ENCODE measurements at regions not wholly inside any gene's neighbourhood (a gene's known extent, or its start where the extent isn't known, plus 50 kb on each side); places are given as distances from the start of the nearest gene placed in this dataset.

- H3K36me3 ChIP-seq (ENCODE audit: insufficient read depth, low read length), result no peaks in the 10 kb centered on the region
- DNase-seq, result no peak
- no peaks in the 10 kb centered on the region for H3K4me1 Mint-ChIP-seq (ENCODE audit: low read depth)
- no peaks in the 10 kb centered on the region for H3K9me3 Mint-ChIP-seq
- POLR2A ChIA-PET, result no interaction called here
- H3K27me3 Mint-ChIP-seq, result no peaks in the 10 kb centered on the region
- no peak for ATAC-seq (ENCODE audit: poor library complexity)
- no peak overlapping the region for H3K27ac Mint-ChIP-seq
- TF ChIP-seq, protein P1, sequence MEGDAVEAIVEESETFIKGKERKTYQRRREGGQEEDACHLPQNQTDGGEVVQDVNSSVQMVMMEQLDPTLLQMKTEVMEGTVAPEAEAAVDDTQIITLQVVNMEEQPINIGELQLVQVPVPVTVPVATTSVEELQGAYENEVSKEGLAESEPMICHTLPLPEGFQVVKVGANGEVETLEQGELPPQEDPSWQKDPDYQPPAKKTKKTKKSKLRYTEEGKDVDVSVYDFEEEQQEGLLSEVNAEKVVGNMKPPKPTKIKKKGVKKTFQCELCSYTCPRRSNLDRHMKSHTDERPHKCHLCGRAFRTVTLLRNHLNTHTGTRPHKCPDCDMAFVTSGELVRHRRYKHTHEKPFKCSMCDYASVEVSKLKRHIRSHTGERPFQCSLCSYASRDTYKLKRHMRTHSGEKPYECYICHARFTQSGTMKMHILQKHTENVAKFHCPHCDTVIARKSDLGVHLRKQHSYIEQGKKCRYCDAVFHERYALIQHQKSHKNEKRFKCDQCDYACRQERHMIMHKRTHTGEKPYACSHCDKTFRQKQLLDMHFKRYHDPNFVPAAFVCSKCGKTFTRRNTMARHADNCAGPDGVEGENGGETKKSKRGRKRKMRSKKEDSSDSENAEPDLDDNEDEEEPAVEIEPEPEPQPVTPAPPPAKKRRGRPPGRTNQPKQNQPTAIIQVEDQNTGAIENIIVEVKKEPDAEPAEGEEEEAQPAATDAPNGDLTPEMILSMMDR (IDR thresholded peaks at IDR 0.05), result no peak
- no peak overlapping the region for H3K4me3 ChIP-seq (ENCODE audit: low read length)
- no peaks in the 10 kb centered on the region for H3K9me3 ChIP-seq (ENCODE audit: control insufficient read depth in 1 of 2, insufficient read depth in 1 of 2, low read length in 2 of 2)
- no peaks in the 10 kb centered on the region for H3K36me3 Mint-ChIP-seq (ENCODE audit: low read depth)
- CTCF ChIA-PET, result no interaction called here
- no peak overlapping the region for H3K4me3 Mint-ChIP-seq
- intact Hi-C loops (cut with DNase I, micrococcal nuclease), result no loop called here
- no peak overlapping the region for H3K27ac ChIP-seq (ENCODE audit: low read depth in 1 of 2, low read length in 2 of 2)
- no peaks in the 10 kb centered on the region for H3K27me3 ChIP-seq (ENCODE audit: control insufficient read depth in 1 of 2, insufficient read depth in 2 of 2, low read length in 2 of 2)
- H3K4me1 ChIP-seq (ENCODE audit: insufficient read depth, low read length), result no peaks in the 10 kb centered on the region
Measured at GRCh38 chr13:24076636-24077035, 83.9 kb upstream of the SPATA13 start.

- DNase-seq, result no peak
- H3K9me3 ChIP-seq (ENCODE audit: control insufficient read depth in 1 of 2, insufficient read depth in 1 of 2, low read length in 2 of 2), result no peaks in the 10 kb centered on the region
- Mint-ChIP-seq H3K9me3 (no peaks in the 10 kb centered on the region), H3K27ac (no peak overlapping the region), H3K27me3 (no peaks in the 10 kb centered on the region), H3K4me3 (no peak overlapping the region), H3K4me1 (ENCODE audit: low read depth) (no peaks in the 10 kb centered on the region), H3K36me3 (ENCODE audit: low read depth) (no peaks in the 10 kb centered on the region)
- intact Hi-C loops (cut with DNase I, micrococcal nuclease), result no loop called here
- H3K27ac ChIP-seq (ENCODE audit: low read depth in 1 of 2, low read length in 2 of 2), result no peak overlapping the region
- no peaks in the 10 kb centered on the region for H3K4me1 ChIP-seq (ENCODE audit: insufficient read depth, low read length)
- no peak for ATAC-seq (ENCODE audit: poor library complexity)
- POLR2A ChIA-PET, result no interaction called here
- CTCF ChIA-PET, result no interaction called here
- H3K4me3 ChIP-seq (ENCODE audit: low read length), result no peak overlapping the region
- TF ChIP-seq, protein P1 (IDR thresholded peaks at IDR 0.05), result no peak
- no peaks in the 10 kb centered on the region for H3K36me3 ChIP-seq (ENCODE audit: insufficient read depth, low read length)
- no peaks in the 10 kb centered on the region for H3K27me3 ChIP-seq (ENCODE audit: control insufficient read depth in 1 of 2, insufficient read depth in 2 of 2, low read length in 2 of 2)
Measured at GRCh38 chr13:24080134-24080533, 80.4 kb upstream of the SPATA13 start.

DNA sequence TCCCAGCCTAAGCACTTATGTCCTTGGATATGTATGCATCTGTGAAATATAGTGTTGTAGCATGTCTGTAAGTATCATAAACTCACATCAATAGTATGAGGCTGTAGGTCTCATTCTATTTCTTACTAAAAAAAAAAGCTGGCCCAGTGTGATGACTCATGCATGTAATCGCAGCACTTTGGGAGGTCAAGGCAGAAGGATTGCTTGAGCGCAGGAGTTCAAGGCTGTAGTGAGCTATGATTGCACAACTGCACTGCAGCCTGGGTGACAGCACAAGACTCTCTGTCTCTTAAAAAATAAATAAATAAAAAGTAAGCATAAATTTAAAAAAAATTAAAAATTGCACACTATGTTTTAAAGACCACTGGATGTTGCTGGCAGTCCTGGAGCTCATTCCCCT is 79.1 kb upstream of the SPATA13 start:
- H3K4me1 ChIP-seq (ENCODE audit: insufficient read depth, low read length), result no peaks in the 10 kb centered on the region
- H3K9me3 ChIP-seq (ENCODE audit: control insufficient read depth in 1 of 2, insufficient read depth in 1 of 2, low read length in 2 of 2), result no peaks in the 10 kb centered on the region
- Mint-ChIP-seq H3K9me3 (no peaks in the 10 kb centered on the region), H3K4me1 (ENCODE audit: low read depth) (no peaks in the 10 kb centered on the region), H3K4me3 (no peak overlapping the region), H3K27me3 (no peaks in the 10 kb centered on the region), H3K27ac (no peak overlapping the region), H3K36me3 (ENCODE audit: low read depth) (no peaks in the 10 kb centered on the region)
- ATAC-seq (ENCODE audit: poor library complexity) (no peak), DNase-seq (no peak)
- H3K36me3 ChIP-seq (ENCODE audit: insufficient read depth, low read length), result no peaks in the 10 kb centered on the region
- TF ChIP-seq, protein P1 (IDR thresholded peaks at IDR 0.05), result no peak
- ChIA-PET POLR2A (no interaction called here), CTCF (no interaction called here)
- H3K4me3 ChIP-seq (ENCODE audit: low read length), result no peak overlapping the region
- no peaks in the 10 kb centered on the region for H3K27me3 ChIP-seq (ENCODE audit: control insufficient read depth in 1 of 2, insufficient read depth in 2 of 2, low read length in 2 of 2)
- intact Hi-C loops (cut with DNase I, micrococcal nuclease), result no loop called here
- H3K27ac ChIP-seq (ENCODE audit: low read depth in 1 of 2, low read length in 2 of 2), result no peak overlapping the region

Measured in CD4-positive, alpha-beta T cell (primary cell).